HL-60 (cell line): ENCODE measurements at regions not wholly inside any gene's neighbourhood (a gene's known extent, or its start where the extent isn't known, plus 50 kb on each side); places are given as distances from the start of the nearest gene placed in this dataset.

Experiments
- POLR2AphosphoS5 ChIP-seq: IDR thresholded peaks from 2 replicates; pipeline ENCODE4 v1.6.1; 2012; ENCODE audit warnings: low read depth
- TF ChIP-seq, protein P1 (sequence below): IDR thresholded peaks from one replicate; pipeline ENCODE4 v1.5.1; 2011; ENCODE audit warnings: low read length, control low read depth, inconsistent platforms; ENCODE audit not compliant: insufficient read depth

DNA sequence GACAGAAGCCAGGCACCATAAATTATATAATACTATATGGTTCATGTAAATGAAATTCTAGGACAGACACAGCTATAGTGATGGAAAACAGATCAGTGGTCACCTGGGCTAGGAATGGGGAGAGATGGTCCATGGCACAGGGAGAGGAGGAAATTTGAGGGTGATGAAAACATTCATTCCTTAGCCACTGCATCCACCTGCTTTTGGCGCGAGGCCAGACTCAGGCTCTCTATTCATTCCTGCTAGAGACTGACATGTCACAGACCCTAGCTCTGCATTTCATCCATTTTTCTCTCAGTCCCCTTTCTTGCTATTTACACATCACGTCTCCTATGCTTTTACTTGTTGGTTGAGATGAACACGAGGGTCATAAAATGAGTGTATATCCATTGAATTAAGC lies 628.3 kb upstream of the SLC10A2 start:
- TF ChIP-seq, protein P1, sequence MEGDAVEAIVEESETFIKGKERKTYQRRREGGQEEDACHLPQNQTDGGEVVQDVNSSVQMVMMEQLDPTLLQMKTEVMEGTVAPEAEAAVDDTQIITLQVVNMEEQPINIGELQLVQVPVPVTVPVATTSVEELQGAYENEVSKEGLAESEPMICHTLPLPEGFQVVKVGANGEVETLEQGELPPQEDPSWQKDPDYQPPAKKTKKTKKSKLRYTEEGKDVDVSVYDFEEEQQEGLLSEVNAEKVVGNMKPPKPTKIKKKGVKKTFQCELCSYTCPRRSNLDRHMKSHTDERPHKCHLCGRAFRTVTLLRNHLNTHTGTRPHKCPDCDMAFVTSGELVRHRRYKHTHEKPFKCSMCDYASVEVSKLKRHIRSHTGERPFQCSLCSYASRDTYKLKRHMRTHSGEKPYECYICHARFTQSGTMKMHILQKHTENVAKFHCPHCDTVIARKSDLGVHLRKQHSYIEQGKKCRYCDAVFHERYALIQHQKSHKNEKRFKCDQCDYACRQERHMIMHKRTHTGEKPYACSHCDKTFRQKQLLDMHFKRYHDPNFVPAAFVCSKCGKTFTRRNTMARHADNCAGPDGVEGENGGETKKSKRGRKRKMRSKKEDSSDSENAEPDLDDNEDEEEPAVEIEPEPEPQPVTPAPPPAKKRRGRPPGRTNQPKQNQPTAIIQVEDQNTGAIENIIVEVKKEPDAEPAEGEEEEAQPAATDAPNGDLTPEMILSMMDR = no peak
- TF ChIP-seq POLR2AphosphoS5 = no peak
